HL-60 (cell line): ENCODE measurements at regions not wholly inside any gene's neighbourhood (a gene's known extent, or its start where the extent isn't known, plus 50 kb on each side); places are given as distances from the start of the nearest gene placed in this dataset.

Experiments
- DNase-seq, 2 experiments: peaks; one replicate each; pipeline ENCODE4 v3.0.0-alpha.2; 2010 to 2020; ENCODE audit warnings: low read depth in 1 of 2, low spot score in 1 of 2
- H3K27ac ChIP-seq: fragments of 250-450 bp; sonication (Bioruptor Pico); replicated peaks from 2 replicates; pipeline ENCODE4 v1.5.1; 2020; ENCODE audit warnings: mild to moderate bottlenecking, moderate library complexity
- H3K27me3 ChIP-seq: fragments of 250-450 bp; sonication (Bioruptor Pico); 2 replicates; pipeline ENCODE4 v1.5.1; 2021; ENCODE audit warnings: mild to moderate bottlenecking, moderate library complexity; ENCODE audit not compliant: insufficient read depth, poor library complexity, severe bottlenecking
- H3K4me3 ChIP-seq: replicated peaks from 2 replicates; pipeline ENCODE4 v1.5.1; 2011; ENCODE audit warnings: mild to moderate bottlenecking, control low read depth, low read length; ENCODE audit not compliant: insufficient read depth
- CTCF ChIP-seq: IDR thresholded peaks from one replicate; pipeline ENCODE4 v1.5.1; 2011; ENCODE audit warnings: low read length, control low read depth, inconsistent platforms; ENCODE audit not compliant: insufficient read depth
- GABPA ChIP-seq: IDR thresholded peaks from 2 replicates; pipeline ENCODE4 v1.6.1; 2012; ENCODE audit warnings: low read depth
- POLR2AphosphoS5 ChIP-seq: IDR thresholded peaks from 2 replicates; pipeline ENCODE4 v1.6.1; 2012; ENCODE audit warnings: low read depth
- REST ChIP-seq: IDR thresholded peaks from 2 replicates; pipeline ENCODE4 v1.6.1; 2012; ENCODE audit warnings: low read depth; ENCODE audit not compliant: insufficient replicate concordance
- SPI1 ChIP-seq: IDR thresholded peaks from 2 replicates; pipeline ENCODE4 v1.6.1; 2012; ENCODE audit warnings: low read depth, mild to moderate bottlenecking, borderline replicate concordance

- DNase-seq = no peak
- no peak overlapping the region for H3K27ac ChIP-seq
- TF ChIP-seq POLR2AphosphoS5 (no peak), GABPA (no peak), CTCF (no peak), REST (no peak), SPI1 (no peak)
- H3K27me3 ChIP-seq = no peaks in the 10 kb centered on the region
- no peak overlapping the region for H3K4me3 ChIP-seq
Observed at GRCh38 chr5:9932770-9933169, 302.6 kb upstream of the TAS2R1 start.

- Histone ChIP-seq H3K4me3 (no peak overlapping the region), H3K27ac (no peak overlapping the region), H3K27me3 (no peaks in the 10 kb centered on the region)
- no peak for DNase-seq
- TF ChIP-seq GABPA (no peak), POLR2AphosphoS5 (no peak), CTCF (no peak), SPI1 (no peak), REST (no peak)
Observed at GRCh38 chr5:9930156-9930555, 300.0 kb upstream of the TAS2R1 start.

- no peak for DNase-seq
- Histone ChIP-seq H3K27me3 (no peaks in the 10 kb centered on the region), H3K4me3 (no peak overlapping the region), H3K27ac (no peak overlapping the region)
- no peak for TF ChIP-seq CTCF
- no peak for TF ChIP-seq REST
- TF ChIP-seq SPI1 = no peak
- no peak for TF ChIP-seq GABPA
- TF ChIP-seq POLR2AphosphoS5 = no peak
Observed at GRCh38 chr5:9928326-9928725, 298.2 kb upstream of the TAS2R1 start.
